SK-N-MC (cell line): ENCODE measurements at regions not wholly inside any gene's neighbourhood (a gene's known extent, or its start where the extent isn't known, plus 50 kb on each side); places are given as distances from the start of the nearest gene placed in this dataset.

ENCODE experiments used
- EZH2 ChIP-seq: fragments of 200-600 bp; sonication (generic); IDR thresholded peaks from one replicate; pipeline ENCODE4 v1.6.1; 2017; ENCODE audit warnings: antibody characterized with exemption
- POLR2AphosphoS5 ChIP-seq: IDR thresholded peaks from 2 replicates; pipeline ENCODE4 v1.6.1; 2012; ENCODE audit warnings: mild to moderate bottlenecking, low read depth, low read length, borderline replicate concordance

- TF ChIP-seq EZH2 (no peak), POLR2AphosphoS5 (no peak)
Observed at GRCh38 chr2:6159606-6160005, 467.4 kb downstream of the SOX11 start.
